Heart left ventricle (tissue), 13 donors: ENCODE measurements at regions not wholly inside any gene's neighbourhood (a gene's known extent, or its start where the extent isn't known, plus 50 kb on each side); places are given as distances from the start of the nearest gene placed in this dataset.

Experiments
- CTCF ChIP-seq, 12 donors: fragments of 200-600 bp; sonication (generic) in 4 of 12; IDR thresholded peaks; one replicate each; pipeline versions ENCODE4 v1.5.0 to v1.8.0; 2018 to 2022; ENCODE audit warnings: antibody characterized with exemption in 12 of 12, mild to moderate bottlenecking in 5 of 12
- POLR2A ChIP-seq, 2 donors: fragments of 450-650 bp; IDR thresholded peaks; one replicate each; pipeline ENCODE4 v1.6.1; 2017; ENCODE audit warnings: antibody characterized with exemption in 2 of 2, mild to moderate bottlenecking in 2 of 2, moderate library complexity in 2 of 2
- donor health status: ischemic (EF 13 %, LVEDD 7.1; RV severe dilation, severe dysfunction).
- donor health status: DM: no; HTN: yes; CAD: no.
- donor health status: DM: no; HTN: no; CAD: no.
- donor health status: ischemic (EF 25% LVEDD 6.9; RV normal size, moderate dysfunction).
- donor health status: ischemic (EF 25% LVEDD 5.7; RV mildly dilated, moderate dysfunction).
- donor health status: ischemic (EF 35%, LVEDD 5.7; RV mildly dilated, moderate dysfunction).
- donor health status: nonischemic (EF 11% LVEDD 7.7; RV severe dilation, severe dysfunction).
- donor health status: DM: yes; HTN: yes; CAD: no.
- donor health status: PGD.
- donor health status: ischemic (EF 29% LVEDD 5.4; RV normal size, mild dysfunction).
- donor health status: nonischemic (EF 23%, LVEDD 6.1; RV moderate dilation, normal function).

- TF ChIP-seq CTCF (IDR thresholded peaks at IDR 0.05) (no peak), POLR2A (IDR thresholded peaks at IDR 0.05) (no peak)
These were observed 154.4 kb downstream of the TMEM18 start for GRCh38 chr2:522776-523175.
